ENCODE measurements at regions not wholly inside any gene's neighbourhood (a gene's known extent, or its start where the extent isn't known, plus 50 kb on each side); places are given as distances from the start of the nearest gene placed in this dataset.

DNA sequence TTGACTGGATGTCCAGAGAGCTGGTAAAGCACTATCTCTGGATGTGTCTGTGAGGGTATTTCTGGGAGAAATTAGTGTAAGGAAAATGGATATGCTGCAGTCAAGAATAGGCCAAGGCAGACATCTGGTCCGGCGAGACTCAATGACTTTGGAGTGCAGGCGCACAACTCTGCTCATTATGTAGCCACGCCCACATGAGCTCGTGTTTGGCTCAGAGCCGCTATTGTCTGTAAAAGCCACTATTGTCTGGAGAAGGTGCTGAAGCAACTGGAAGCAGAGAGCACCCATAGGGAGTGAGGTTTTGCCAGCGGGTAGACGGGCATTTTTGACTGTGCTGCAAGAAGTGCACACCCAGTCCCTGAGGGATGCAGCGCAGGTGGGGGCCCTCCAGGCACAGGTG, 305.0 kb upstream of the POU3F2 start:
- TF ChIP-seq, protein P1, sequence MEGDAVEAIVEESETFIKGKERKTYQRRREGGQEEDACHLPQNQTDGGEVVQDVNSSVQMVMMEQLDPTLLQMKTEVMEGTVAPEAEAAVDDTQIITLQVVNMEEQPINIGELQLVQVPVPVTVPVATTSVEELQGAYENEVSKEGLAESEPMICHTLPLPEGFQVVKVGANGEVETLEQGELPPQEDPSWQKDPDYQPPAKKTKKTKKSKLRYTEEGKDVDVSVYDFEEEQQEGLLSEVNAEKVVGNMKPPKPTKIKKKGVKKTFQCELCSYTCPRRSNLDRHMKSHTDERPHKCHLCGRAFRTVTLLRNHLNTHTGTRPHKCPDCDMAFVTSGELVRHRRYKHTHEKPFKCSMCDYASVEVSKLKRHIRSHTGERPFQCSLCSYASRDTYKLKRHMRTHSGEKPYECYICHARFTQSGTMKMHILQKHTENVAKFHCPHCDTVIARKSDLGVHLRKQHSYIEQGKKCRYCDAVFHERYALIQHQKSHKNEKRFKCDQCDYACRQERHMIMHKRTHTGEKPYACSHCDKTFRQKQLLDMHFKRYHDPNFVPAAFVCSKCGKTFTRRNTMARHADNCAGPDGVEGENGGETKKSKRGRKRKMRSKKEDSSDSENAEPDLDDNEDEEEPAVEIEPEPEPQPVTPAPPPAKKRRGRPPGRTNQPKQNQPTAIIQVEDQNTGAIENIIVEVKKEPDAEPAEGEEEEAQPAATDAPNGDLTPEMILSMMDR (IDR thresholded peaks at IDR 0.05): no peak
- no peak for TF ChIP-seq POLR2A (IDR thresholded peaks at IDR 0.05)
- Histone ChIP-seq H3K4me1 (no peaks in the 10 kb centered on the region), H3K27me3 (no peaks in the 10 kb centered on the region), H3K4me3 (no peak overlapping the region), H3K27ac (no peak overlapping the region), H3K36me3 (no peaks in the 10 kb centered on the region), H3K9me3 (no peaks in the 10 kb centered on the region)
- no peak for DNase-seq

DNA sequence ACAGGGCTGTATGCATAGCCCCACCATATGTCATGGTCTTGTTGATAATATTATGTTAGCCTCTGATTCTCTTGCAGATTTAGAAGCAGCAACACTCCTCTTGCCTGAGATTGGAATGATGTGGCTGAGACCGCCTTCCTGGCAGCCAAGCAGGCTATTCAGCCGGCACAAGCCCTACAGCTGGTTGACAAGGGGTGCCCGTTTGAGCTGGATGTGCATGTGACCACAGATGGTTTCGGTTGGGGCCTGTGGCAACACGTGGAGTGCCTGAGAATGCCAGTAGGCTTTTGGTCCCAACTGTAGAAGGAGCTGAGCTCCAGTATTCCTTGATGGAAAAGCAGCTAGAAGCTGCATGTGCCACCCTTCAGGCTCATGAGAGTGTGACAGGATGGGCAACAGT, 303.6 kb upstream of the POU3F2 start:
- Histone ChIP-seq H3K4me1 (no peaks in the 10 kb centered on the region), H3K36me3 (no peaks in the 10 kb centered on the region), H3K27ac (no peak overlapping the region), H3K27me3 (no peaks in the 10 kb centered on the region), H3K9me3 (no peaks in the 10 kb centered on the region), H3K4me3 (no peak overlapping the region)
- TF ChIP-seq POLR2A (IDR thresholded peaks at IDR 0.05): no peak
- TF ChIP-seq, protein P1 (IDR thresholded peaks at IDR 0.05): no peak
- no peak for DNase-seq

DNA sequence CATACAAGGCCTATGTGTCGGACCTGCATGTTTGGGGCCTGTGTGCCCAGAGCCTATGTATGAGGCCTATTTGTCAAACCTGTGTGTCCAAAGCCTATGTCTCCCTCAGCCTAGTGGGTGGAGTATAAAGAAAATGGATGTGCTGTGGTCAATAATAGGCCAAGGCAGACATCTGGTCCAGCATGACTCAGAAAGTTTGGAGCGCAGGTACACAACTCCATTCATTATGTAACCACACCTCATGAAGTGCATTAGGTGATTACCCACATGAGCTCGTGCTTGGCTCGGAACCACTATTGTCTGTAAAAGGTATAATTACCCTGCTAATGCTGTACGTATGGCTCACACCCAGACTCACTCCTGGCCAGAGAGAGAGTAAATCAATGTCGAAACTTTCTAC, 302.4 kb upstream of the POU3F2 start:
- TF ChIP-seq, protein P1 (IDR thresholded peaks at IDR 0.05): no peak
- no peak for TF ChIP-seq POLR2A (IDR thresholded peaks at IDR 0.05)

DNA sequence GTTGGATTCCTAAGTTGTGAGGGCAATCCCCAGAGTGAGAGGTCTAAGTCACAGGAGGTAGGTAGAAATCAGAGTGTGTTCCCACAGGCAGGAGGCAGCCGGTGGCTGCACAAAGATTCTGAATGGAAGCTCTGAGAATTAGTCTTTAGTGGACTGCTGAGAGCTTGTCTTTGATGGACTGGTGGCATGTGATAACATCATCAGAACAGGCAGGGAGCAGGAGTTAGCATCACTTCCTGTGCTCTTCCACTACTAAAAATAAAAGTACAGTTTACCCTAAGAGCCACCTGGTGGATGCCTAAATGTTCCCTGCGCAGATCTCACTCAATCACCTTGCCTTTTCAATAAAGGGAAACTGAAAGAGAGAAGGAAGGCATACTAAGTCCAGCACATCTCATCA, 294.6 kb upstream of the POU3F2 start:
- no peaks in the 10 kb centered on the region for H3K9me3 ChIP-seq
- no peaks in the 10 kb centered on the region for H3K27me3 ChIP-seq
- DNase-seq: no peak
- no peaks in the 10 kb centered on the region for H3K36me3 ChIP-seq
- no peak overlapping the region for H3K27ac ChIP-seq
- H3K4me1 ChIP-seq: no peaks in the 10 kb centered on the region
- TF ChIP-seq, protein P1 (IDR thresholded peaks at IDR 0.05): no peak
- TF ChIP-seq POLR2A (IDR thresholded peaks at IDR 0.05): no peak
- no peak overlapping the region for H3K4me3 ChIP-seq

More for the DNA sequence above, 302.4 kb upstream of the POU3F2 start:
- Histone ChIP-seq H3K9me3 (no peaks in the 10 kb centered on the region), H3K4me1 (no peaks in the 10 kb centered on the region), H3K4me3 (no peak overlapping the region), H3K27ac (no peak overlapping the region), H3K36me3 (no peaks in the 10 kb centered on the region), H3K27me3 (no peaks in the 10 kb centered on the region)
- no peak for DNase-seq

DNA sequence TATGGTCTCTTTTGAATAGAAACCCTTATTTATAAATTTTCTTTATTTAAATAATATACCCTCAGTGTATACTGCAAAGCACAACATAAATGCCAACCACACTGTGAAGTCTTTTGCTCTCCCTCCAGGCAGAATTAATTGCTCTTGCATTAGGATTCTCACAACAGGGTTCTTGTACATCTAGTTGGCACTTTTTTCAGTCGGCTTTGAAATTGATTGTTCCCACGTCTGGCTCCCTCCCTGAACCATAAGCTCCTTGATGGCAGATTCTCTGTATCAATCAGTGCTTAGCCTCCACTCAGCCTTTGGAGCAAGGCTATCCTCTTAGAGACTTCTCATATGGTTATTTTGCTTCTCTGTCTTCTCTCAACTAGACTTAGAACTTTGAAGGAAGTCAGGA, 288.0 kb upstream of the POU3F2 start:
- no peak overlapping the region for H3K4me3 ChIP-seq
- no peaks in the 10 kb centered on the region for H3K4me1 ChIP-seq
- H3K27me3 ChIP-seq: no peaks in the 10 kb centered on the region
- no peak overlapping the region for H3K27ac ChIP-seq
- no peak for TF ChIP-seq POLR2A (IDR thresholded peaks at IDR 0.05)
- TF ChIP-seq, protein P1 (IDR thresholded peaks at IDR 0.05): no peak
- no peaks in the 10 kb centered on the region for H3K9me3 ChIP-seq
- H3K36me3 ChIP-seq: no peaks in the 10 kb centered on the region
- DNase-seq: no peak

DNA sequence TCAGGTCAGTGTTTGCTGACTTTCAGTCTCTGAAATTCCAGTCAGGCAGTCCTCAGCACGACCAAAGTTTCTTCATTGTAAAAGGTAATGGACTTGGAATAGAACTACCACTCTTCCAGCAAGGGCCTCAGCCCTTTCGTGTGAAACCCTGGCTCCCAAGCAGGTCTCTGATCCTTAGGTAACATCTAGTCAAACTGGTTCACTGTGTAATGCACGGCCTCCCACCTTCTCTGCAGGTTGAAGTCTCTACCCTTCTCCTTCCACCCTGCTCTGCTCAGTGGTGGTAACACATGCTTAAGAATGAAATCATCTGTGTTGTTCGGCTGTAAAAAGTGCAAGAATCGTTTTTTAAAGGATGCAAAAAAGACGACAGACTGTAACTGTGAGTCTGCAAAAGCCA, 287.2 kb upstream of the POU3F2 start:
- no peaks in the 10 kb centered on the region for H3K36me3 ChIP-seq
- H3K4me1 ChIP-seq: no peaks in the 10 kb centered on the region
- TF ChIP-seq, protein P1 (IDR thresholded peaks at IDR 0.05): no peak
- TF ChIP-seq POLR2A (IDR thresholded peaks at IDR 0.05): no peak
- H3K9me3 ChIP-seq: no peaks in the 10 kb centered on the region
- no peaks in the 10 kb centered on the region for H3K27me3 ChIP-seq
- H3K4me3 ChIP-seq: no peak overlapping the region
- no peak for DNase-seq
- no peak overlapping the region for H3K27ac ChIP-seq
